GM12891 (cell line): ENCODE measurements at regions not wholly inside any gene's neighbourhood (a gene's known extent, or its start where the extent isn't known, plus 50 kb on each side); places are given as distances from the start of the nearest gene placed in this dataset.

ENCODE experiments used
- PAX5 ChIP-seq: IDR thresholded peaks from 2 replicates; pipeline ENCODE4 v1.6.1; 2011; ENCODE audit warnings: low read length, moderate library complexity, mild to moderate bottlenecking; ENCODE audit not compliant: insufficient read depth, severe bottlenecking
- POLR2A ChIP-seq: IDR thresholded peaks from 2 replicates; pipeline ENCODE4 v1.6.1; 2011; ENCODE audit warnings: low read depth, low read length, control low read depth
- POLR2AphosphoS5 ChIP-seq: IDR thresholded peaks from 2 replicates; pipeline ENCODE4 v1.6.1; 2011; ENCODE audit warnings: low read depth, low read length, control low read depth
- SPI1 ChIP-seq: IDR thresholded peaks from 2 replicates; pipeline ENCODE4 v1.6.1; 2011; ENCODE audit warnings: low read depth, low read length, control low read depth
- TAF1 ChIP-seq: IDR thresholded peaks from 2 replicates; pipeline ENCODE4 v1.6.1; 2011; ENCODE audit warnings: low read depth, low read length, control low read depth

DNA sequence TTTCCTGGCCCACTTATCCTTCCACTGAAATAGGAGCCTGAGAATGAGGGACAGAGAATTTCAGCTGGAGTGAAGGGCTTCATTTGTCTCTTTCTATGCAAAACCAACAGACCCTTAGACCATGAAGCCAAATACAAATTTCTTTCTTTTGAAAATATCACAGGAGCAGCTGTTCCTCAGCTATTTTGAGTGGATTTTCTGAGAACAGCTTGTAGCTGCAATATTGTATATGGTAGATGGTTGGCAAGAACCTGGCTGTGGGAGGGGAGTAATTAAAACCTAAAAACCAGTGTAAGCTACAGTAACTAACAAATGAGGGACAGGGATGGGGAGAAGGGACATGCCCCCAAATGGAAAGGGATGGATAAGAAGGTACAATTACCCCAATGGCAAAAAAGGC, 350.3 kb upstream of the CDH20 start:
- TF ChIP-seq POLR2A (no peak), POLR2AphosphoS5 (no peak), TAF1 (no peak), SPI1 (no peak), PAX5 (no peak)
